Effector memory CD4-positive, alpha-beta T cell (primary cell): ENCODE measurements at regions not wholly inside any gene's neighbourhood (a gene's known extent, or its start where the extent isn't known, plus 50 kb on each side); places are given as distances from the start of the nearest gene placed in this dataset.

Experiments
- DNase-seq, 3 donors: peaks; one replicate each; pipeline ENCODE4 v3.0.0-alpha.2; 2020
- H3K27ac ChIP-seq: 2 replicates; pipeline ENCODE4 v1.7.0; 2013; ENCODE audit warnings: mild to moderate bottlenecking, low read length, moderate library complexity; ENCODE audit not compliant: insufficient read depth, poor library complexity, severe bottlenecking
- H3K27me3 ChIP-seq: replicated peaks from 2 replicates; pipeline ENCODE4 v1.7.0; 2013; ENCODE audit warnings: mild to moderate bottlenecking, low read length; ENCODE audit not compliant: insufficient read depth, control insufficient read depth, poor library complexity, severe bottlenecking
- H3K36me3 ChIP-seq: 2 replicates; pipeline ENCODE4 v1.7.0; 2013; ENCODE audit warnings: mild to moderate bottlenecking, low read length, moderate library complexity; ENCODE audit not compliant: control insufficient read depth, insufficient read depth
- H3K4me1 ChIP-seq: 2 replicates; pipeline ENCODE4 v1.7.0; 2013; ENCODE audit warnings: low read length, mild to moderate bottlenecking; ENCODE audit not compliant: control insufficient read depth, insufficient read depth, poor library complexity, severe bottlenecking
- H3K4me3 ChIP-seq: 2 replicates; pipeline ENCODE4 v1.7.0; 2013; ENCODE audit warnings: low read length, low read depth, mild to moderate bottlenecking; ENCODE audit not compliant: insufficient read depth, poor library complexity, severe bottlenecking
- H3K9me3 ChIP-seq: 2 replicates; pipeline ENCODE4 v1.7.0; 2013; ENCODE audit warnings: mild to moderate bottlenecking, low read length, moderate library complexity; ENCODE audit not compliant: control insufficient read depth

GRCh38 chr16:85436207-85436606 lies 176.9 kb upstream of the GSE1 start:
- no peak for DNase-seq
- H3K9me3 ChIP-seq: no peaks in the 10 kb centered on the region
- no peaks in the 10 kb centered on the region for H3K27me3 ChIP-seq
- no peak overlapping the region for H3K4me3 ChIP-seq
- H3K36me3 ChIP-seq: no peaks in the 10 kb centered on the region
- no peak overlapping the region for H3K27ac ChIP-seq
- H3K4me1 ChIP-seq: no peaks in the 10 kb centered on the region

DNA sequence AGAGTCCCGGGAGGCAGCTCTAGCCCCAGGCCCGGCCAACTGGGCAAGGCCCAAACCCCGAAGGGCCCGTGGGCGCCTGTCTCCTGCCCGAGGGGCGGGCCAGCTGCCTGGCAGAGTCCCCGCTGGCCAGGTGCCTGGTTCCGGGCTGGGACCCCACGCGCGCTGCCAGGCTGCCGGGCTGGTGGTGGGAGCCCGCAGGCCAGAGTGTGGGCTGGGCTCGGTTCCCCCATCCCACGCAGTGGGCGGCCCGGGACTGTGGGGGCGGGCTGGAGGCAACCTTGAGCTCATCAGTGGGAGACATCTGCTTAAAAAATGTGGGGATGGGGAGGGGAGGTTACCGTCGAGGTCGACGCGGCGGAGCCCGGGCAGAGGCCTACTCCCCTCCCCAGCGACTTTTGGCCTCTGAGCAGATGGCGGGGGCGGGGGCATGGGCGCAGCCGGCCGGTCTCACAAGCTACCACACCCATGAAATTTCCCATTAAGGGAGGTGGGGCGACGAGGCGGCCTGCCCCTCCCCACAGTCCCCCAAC lies 176.4 kb upstream of the GSE1 start:
- no peak overlapping the region for H3K4me3 ChIP-seq
- DNase-seq: no peak
- no peaks in the 10 kb centered on the region for H3K27me3 ChIP-seq
- H3K9me3 ChIP-seq: no peaks in the 10 kb centered on the region
- no peaks in the 10 kb centered on the region for H3K4me1 ChIP-seq
- no peaks in the 10 kb centered on the region for H3K36me3 ChIP-seq
- no peak overlapping the region for H3K27ac ChIP-seq

GRCh38 chr16:85437166-85438052 lies 175.7 kb upstream of the GSE1 start:
- Histone ChIP-seq H3K9me3 (no peaks in the 10 kb centered on the region), H3K4me1 (no peaks in the 10 kb centered on the region), H3K27me3 (no peaks in the 10 kb centered on the region), H3K4me3 (no peak overlapping the region), H3K27ac (no peak overlapping the region), H3K36me3 (no peaks in the 10 kb centered on the region)
- no peak for DNase-seq

DNA sequence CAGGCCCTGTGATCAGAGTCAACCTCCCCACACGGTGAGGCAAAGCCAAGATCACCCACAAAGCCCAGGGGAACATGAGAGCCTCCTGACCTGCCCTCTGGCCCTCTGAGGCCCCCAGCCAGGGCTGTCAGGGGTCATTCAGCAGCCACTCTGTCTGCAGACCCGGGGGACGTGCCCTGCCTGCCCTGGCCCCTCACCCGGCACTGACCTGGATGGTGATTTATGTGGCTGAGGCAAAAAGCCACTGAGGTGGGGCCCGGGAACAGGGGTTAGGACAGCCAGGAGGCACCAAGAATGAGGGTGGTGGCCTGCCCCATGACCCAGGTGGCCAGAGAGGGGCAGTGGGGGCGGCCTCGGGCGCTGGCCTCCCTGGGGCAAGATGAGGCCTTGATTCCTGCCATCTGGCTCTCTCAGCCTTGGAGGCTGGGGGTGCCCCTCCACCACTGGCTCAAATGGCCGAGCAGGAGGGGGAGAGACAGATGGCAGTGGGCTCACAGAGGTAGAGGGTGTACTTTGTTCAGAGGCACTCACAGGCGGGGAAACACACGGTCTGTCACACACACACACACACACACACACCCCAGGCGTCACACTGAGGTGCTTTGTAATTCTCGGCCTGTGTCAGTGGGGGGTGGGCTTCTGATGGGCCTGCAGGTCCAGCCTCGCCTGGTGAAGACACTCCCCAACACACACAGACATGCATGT lies 174.0 kb upstream of the GSE1 start:
- DNase-seq: no peak
- H3K27ac ChIP-seq: no peak overlapping the region
- no peaks in the 10 kb centered on the region for H3K36me3 ChIP-seq
- no peaks in the 10 kb centered on the region for H3K9me3 ChIP-seq
- no peaks in the 10 kb centered on the region for H3K4me1 ChIP-seq
- no peak overlapping the region for H3K4me3 ChIP-seq
- H3K27me3 ChIP-seq: no peaks in the 10 kb centered on the region

DNA sequence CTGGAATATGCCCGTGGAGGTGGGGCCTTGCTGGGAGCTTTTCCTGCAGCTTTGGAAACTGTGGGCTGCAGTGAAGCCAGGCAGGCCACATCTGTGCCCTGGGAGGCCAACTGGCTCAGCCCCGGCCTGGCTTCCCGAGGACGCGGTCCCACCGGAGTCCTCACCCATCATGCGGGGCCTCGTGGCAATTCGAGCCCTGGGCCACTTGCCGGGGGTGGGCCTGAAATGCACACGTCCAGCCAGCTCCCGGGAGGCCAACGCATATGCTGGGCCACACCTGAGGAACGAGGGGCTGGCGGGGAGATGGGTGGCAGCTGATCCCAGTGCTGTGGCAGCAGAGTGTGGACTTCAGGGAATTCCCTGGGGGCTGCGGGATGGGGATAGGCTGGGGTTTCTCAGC lies 172.4 kb upstream of the GSE1 start:
- H3K27me3 ChIP-seq: no peaks in the 10 kb centered on the region
- no peak overlapping the region for H3K27ac ChIP-seq
- no peak for DNase-seq
- no peaks in the 10 kb centered on the region for H3K4me1 ChIP-seq
- no peak overlapping the region for H3K4me3 ChIP-seq
- H3K9me3 ChIP-seq: no peaks in the 10 kb centered on the region
- H3K36me3 ChIP-seq: no peaks in the 10 kb centered on the region

- H3K4me3 ChIP-seq: no peak overlapping the region
- no peak for DNase-seq
- H3K4me1 ChIP-seq: no peaks in the 10 kb centered on the region
- no peaks in the 10 kb centered on the region for H3K27me3 ChIP-seq
- H3K36me3 ChIP-seq: no peaks in the 10 kb centered on the region
- no peaks in the 10 kb centered on the region for H3K9me3 ChIP-seq
- H3K27ac ChIP-seq: no peak overlapping the region
Measured at GRCh38 chr16:85441189-85441889, 171.8 kb upstream of the GSE1 start.

DNA sequence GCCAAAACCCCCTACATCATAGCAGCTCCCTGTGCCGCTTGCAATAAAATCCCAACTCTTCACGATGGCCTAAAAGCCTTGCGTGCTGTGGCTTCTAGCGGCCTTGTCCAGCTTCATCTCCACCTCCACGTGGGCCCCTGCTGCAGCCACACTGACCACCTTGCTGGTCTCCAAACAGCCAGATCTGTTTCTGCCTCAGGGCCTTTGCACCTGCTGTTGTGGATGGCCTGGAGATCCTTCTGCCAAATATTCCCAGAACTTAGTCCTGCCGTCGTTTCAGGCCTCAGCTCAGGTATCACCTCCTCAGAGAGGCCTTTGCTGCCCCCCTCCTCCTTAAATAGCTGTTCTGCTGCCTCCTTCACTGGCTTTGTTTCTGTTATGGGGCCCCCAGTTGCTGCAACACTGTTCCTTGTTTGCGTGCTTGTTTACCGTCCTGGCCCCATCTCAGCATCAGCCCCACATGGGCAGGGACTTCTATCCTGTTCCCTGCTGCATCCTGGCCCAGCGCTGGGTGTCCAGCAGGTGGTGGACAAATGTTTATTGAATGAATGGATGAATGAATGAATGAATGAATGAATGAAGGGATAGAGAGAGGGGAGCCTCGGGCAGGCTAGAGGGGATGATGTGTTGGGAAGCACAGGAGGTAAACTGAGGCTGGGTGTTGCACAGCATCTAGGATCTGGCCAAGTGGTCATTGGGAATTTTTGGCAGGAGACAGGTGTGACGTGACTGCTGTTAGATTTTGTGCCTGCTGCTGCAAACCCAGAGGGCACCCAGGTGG lies 171.0 kb upstream of the GSE1 start:
- Histone ChIP-seq H3K9me3 (no peaks in the 10 kb centered on the region), H3K4me1 (no peaks in the 10 kb centered on the region), H3K27ac (no peak overlapping the region), H3K4me3 (no peak overlapping the region), H3K36me3 (no peaks in the 10 kb centered on the region), H3K27me3 (no peaks in the 10 kb centered on the region)
- DNase-seq: no peak

GRCh38 chr16:85443116-85443515 lies 170.0 kb upstream of the GSE1 start:
- Histone ChIP-seq H3K4me1 (peaks cover under 1% of the 10 kb centered on the region), H3K27ac (no peak overlapping the region), H3K36me3 (no peaks in the 10 kb centered on the region), H3K4me3 (no peak overlapping the region), H3K27me3 (no peaks in the 10 kb centered on the region), H3K9me3 (no peaks in the 10 kb centered on the region)
- DNase-seq: no peak

DNA sequence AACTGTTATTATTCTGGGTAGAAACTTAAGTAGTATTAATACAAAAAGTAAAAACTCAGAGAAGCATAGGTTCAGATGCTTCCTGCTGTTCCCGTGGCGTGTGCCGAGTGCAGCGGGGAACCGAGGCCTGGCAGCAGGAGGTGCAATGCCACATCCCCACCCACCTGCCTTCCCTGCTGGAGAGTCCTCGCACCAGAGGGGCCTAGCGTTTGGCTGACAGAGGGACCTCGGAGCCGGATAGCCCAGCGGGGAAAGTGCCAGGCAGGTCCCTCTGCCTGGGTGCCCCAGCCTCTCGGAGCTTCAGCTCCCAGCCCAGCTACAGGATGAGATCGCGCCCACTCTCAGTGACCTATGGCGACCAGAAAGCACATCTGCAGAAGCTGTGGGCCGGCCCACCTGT lies 169.6 kb upstream of the GSE1 start:
- Histone ChIP-seq H3K4me3 (no peak overlapping the region), H3K4me1 (peaks cover 5% of the 10 kb centered on the region), H3K36me3 (no peaks in the 10 kb centered on the region), H3K9me3 (no peaks in the 10 kb centered on the region), H3K27me3 (no peaks in the 10 kb centered on the region), H3K27ac (no peak overlapping the region)
- DNase-seq: no peak
